GM23338 (cell line): ENCODE measurements at regions not wholly inside any gene's neighbourhood (a gene's known extent, or its start where the extent isn't known, plus 50 kb on each side); places are given as distances from the start of the nearest gene placed in this dataset.

Experiments used
- CREB1 ChIP-seq: fragments of 250-450 bp; sonication (Bioruptor Pico); IDR thresholded peaks from 2 replicates; pipeline ENCODE4 v1.5.0; 2020; ENCODE audit warnings: low read depth, mild to moderate bottlenecking, moderate library complexity
- EZH2 ChIP-seq: fragments of 200-600 bp; sonication (generic); IDR thresholded peaks from one replicate; pipeline ENCODE4 v1.8.0; 2017; ENCODE audit warnings: antibody characterized with exemption, mild to moderate bottlenecking, low read depth; ENCODE audit not compliant: unreplicated experiment
- EZH2phosphoT487 ChIP-seq: fragments of 200-600 bp; sonication (generic); IDR thresholded peaks from one replicate; pipeline ENCODE4 v1.8.1; 2018; ENCODE audit warnings: antibody characterized with exemption; ENCODE audit not compliant: unreplicated experiment
- JUNB ChIP-seq: IDR thresholded peaks from one replicate; pipeline ENCODE4 v1.6.1; 2016; ENCODE audit warnings: antibody characterized with exemption; ENCODE audit not compliant: unreplicated experiment
- NANOG ChIP-seq: IDR thresholded peaks from 2 replicates; pipeline ENCODE4 v1.6.1; 2016; ENCODE audit warnings: antibody characterized with exemption, borderline replicate concordance
- POLR2AphosphoS5 ChIP-seq: IDR thresholded peaks from 2 replicates; pipeline ENCODE4 v1.6.1; 2016; ENCODE audit warnings: antibody characterized with exemption, low read depth
- STAT1 ChIP-seq: IDR thresholded peaks from one replicate; pipeline ENCODE4 v1.6.1; 2016; ENCODE audit warnings: antibody characterized with exemption; ENCODE audit not compliant: unreplicated experiment
- ZNF114 ChIP-seq: fragments of 250-450 bp; sonication (Bioruptor Pico); IDR thresholded peaks from 2 replicates; pipeline ENCODE4 v1.5.0; 2020; ENCODE audit warnings: mild to moderate bottlenecking, moderate library complexity
- ZNF331 ChIP-seq: fragments of 250-450 bp; sonication (Bioruptor Pico); IDR thresholded peaks from 2 replicates; pipeline ENCODE4 v1.5.0; 2020; ENCODE audit warnings: low read depth, mild to moderate bottlenecking, moderate library complexity
- TF ChIP-seq, protein P1 (sequence below): fragments of 250-450 bp; sonication (Bioruptor Pico); IDR thresholded peaks from 2 replicates; pipeline ENCODE4 v1.5.0; 2020; ENCODE audit warnings: mild to moderate bottlenecking, moderate library complexity
- TF ChIP-seq, protein P2 (sequence below): IDR thresholded peaks from one replicate; pipeline ENCODE4 v1.6.1; 2018; ENCODE audit warnings: antibody characterized with exemption; ENCODE audit not compliant: unreplicated experiment
- TF ChIP-seq, protein P3 (sequence below): IDR thresholded peaks from 2 replicates; pipeline ENCODE4 v1.6.1; 2016; ENCODE audit warnings: antibody characterized with exemption

DNA sequence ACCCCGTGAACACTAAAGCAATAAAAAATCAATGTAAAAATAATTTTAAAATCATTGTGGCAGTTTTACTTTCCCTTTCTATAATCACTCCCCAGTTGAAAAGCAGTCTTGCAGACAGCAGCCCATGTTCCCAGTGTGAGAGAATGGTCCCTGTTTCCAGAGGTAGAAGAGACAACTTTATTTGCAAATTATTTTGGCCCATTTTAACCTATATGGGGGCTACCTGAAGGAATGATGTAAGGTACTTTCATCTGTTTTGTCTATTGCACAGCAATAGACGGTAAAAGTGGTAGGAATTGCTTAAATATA lies 559.8 kb downstream of the ZWINT start (continued):
- TF ChIP-seq, protein P1, sequence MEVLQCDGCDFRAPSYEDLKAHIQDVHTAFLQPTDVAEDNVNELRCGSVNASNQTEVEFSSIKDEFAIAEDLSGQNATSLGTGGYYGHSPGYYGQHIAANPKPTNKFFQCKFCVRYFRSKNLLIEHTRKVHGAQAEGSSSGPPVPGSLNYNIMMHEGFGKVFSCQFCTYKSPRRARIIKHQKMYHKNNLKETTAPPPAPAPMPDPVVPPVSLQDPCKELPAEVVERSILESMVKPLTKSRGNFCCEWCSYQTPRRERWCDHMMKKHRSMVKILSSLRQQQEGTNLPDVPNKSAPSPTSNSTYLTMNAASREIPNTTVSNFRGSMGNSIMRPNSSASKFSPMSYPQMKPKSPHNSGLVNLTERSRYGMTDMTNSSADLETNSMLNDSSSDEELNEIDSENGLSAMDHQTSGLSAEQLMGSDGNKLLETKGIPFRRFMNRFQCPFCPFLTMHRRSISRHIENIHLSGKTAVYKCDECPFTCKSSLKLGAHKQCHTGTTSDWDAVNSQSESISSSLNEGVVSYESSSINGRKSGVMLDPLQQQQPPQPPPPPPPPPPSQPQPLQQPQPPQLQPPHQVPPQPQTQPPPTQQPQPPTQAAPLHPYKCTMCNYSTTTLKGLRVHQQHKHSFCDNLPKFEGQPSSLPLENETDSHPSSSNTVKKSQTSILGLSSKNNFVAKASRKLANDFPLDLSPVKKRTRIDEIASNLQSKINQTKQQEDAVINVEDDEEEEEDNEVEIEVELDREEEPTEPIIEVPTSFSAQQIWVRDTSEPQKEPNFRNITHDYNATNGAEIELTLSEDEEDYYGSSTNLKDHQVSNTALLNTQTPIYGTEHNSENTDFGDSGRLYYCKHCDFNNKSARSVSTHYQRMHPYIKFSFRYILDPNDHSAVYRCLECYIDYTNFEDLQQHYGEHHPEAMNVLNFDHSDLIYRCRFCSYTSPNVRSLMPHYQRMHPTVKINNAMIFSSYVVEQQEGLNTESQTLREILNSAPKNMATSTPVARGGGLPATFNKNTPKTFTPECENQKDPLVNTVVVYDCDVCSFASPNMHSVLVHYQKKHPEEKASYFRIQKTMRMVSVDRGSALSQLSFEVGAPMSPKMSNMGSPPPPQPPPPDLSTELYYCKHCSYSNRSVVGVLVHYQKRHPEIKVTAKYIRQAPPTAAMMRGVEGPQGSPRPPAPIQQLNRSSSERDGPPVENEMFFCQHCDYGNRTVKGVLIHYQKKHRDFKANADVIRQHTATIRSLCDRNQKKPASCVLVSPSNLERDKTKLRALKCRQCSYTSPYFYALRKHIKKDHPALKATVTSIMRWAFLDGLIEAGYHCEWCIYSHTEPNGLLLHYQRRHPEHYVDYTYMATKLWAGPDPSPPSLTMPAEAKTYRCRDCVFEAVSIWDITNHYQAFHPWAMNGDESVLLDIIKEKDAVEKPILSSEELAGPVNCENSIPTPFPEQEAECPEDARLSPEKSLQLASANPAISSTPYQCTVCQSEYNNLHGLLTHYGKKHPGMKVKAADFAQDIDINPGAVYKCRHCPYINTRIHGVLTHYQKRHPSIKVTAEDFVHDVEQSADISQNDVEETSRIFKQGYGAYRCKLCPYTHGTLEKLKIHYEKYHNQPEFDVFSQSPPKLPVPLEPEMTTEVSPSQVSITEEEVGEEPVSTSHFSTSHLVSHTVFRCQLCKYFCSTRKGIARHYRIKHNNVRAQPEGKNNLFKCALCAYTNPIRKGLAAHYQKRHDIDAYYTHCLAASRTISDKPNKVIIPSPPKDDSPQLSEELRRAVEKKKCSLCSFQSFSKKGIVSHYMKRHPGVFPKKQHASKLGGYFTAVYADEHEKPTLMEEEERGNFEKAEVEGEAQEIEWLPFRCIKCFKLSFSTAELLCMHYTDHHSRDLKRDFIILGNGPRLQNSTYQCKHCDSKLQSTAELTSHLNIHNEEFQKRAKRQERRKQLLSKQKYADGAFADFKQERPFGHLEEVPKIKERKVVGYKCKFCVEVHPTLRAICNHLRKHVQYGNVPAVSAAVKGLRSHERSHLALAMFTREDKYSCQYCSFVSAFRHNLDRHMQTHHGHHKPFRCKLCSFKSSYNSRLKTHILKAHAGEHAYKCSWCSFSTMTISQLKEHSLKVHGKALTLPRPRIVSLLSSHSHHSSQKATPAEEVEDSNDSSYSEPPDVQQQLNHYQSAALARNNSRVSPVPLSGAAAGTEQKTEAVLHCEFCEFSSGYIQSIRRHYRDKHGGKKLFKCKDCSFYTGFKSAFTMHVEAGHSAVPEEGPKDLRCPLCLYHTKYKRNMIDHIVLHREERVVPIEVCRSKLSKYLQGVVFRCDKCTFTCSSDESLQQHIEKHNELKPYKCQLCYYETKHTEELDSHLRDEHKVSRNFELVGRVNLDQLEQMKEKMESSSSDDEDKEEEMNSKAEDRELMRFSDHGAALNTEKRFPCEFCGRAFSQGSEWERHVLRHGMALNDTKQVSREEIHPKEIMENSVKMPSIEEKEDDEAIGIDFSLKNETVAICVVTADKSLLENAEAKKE (CRISPR knock-in tag), result no peak
- TF ChIP-seq JUNB, result no peak
- TF ChIP-seq EZH2, result no peak
- TF ChIP-seq ZNF114, result no peak
- no peak for TF ChIP-seq EZH2phosphoT487
- no peak for TF ChIP-seq POLR2AphosphoS5
- no peak for TF ChIP-seq STAT1
- no peak for TF ChIP-seq ZNF331 (CRISPR knock-in tag)
- TF ChIP-seq, protein P2, sequence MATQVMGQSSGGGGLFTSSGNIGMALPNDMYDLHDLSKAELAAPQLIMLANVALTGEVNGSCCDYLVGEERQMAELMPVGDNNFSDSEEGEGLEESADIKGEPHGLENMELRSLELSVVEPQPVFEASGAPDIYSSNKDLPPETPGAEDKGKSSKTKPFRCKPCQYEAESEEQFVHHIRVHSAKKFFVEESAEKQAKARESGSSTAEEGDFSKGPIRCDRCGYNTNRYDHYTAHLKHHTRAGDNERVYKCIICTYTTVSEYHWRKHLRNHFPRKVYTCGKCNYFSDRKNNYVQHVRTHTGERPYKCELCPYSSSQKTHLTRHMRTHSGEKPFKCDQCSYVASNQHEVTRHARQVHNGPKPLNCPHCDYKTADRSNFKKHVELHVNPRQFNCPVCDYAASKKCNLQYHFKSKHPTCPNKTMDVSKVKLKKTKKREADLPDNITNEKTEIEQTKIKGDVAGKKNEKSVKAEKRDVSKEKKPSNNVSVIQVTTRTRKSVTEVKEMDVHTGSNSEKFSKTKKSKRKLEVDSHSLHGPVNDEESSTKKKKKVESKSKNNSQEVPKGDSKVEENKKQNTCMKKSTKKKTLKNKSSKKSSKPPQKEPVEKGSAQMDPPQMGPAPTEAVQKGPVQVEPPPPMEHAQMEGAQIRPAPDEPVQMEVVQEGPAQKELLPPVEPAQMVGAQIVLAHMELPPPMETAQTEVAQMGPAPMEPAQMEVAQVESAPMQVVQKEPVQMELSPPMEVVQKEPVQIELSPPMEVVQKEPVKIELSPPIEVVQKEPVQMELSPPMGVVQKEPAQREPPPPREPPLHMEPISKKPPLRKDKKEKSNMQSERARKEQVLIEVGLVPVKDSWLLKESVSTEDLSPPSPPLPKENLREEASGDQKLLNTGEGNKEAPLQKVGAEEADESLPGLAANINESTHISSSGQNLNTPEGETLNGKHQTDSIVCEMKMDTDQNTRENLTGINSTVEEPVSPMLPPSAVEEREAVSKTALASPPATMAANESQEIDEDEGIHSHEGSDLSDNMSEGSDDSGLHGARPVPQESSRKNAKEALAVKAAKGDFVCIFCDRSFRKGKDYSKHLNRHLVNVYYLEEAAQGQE, result no peak
- TF ChIP-seq, protein P3, sequence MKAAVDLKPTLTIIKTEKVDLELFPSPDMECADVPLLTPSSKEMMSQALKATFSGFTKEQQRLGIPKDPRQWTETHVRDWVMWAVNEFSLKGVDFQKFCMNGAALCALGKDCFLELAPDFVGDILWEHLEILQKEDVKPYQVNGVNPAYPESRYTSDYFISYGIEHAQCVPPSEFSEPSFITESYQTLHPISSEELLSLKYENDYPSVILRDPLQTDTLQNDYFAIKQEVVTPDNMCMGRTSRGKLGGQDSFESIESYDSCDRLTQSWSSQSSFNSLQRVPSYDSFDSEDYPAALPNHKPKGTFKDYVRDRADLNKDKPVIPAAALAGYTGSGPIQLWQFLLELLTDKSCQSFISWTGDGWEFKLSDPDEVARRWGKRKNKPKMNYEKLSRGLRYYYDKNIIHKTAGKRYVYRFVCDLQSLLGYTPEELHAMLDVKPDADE, result no peak
- no peak for TF ChIP-seq CREB1 (CRISPR knock-in tag)
- no peak for TF ChIP-seq NANOG
